Fibroblast of skin of scalp (primary cell): ENCODE measurements at regions not wholly inside any gene's neighbourhood (a gene's known extent, or its start where the extent isn't known, plus 50 kb on each side); places are given as distances from the start of the nearest gene placed in this dataset.
"Not testable (repeated sequence)": the region's sequence is repeated elsewhere in the genome, so short reads cannot be mapped to it uniquely, and the experiment has no call there.

ENCODE experiments used
- DNase-seq: peaks from one replicate; pipeline ENCODE4 v3.0.0-alpha.2; 2013

DNA sequence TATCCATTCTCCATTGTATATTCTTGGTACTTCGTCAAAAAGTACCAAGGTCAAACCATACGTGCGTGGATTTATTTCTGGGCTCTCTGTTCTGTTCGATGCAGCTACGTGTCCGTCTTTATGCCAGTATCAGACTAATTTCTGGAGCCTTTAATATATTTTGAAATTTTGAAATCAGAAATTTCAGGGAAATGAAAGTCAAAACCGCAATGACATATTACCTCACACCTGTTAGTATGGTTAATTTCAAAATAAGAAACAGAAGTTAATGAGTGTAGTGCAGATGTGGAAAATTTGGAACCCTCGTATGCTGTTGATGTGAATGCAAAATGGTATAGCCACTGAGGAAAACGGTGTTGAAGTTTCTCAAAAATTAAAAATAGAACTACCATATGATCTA is 156.1 kb upstream of the TRIB2 start:
- no peak for DNase-seq

GRCh38 chr2:12567411-12567810 is 149.3 kb upstream of the TRIB2 start:
- no peak for DNase-seq

- DNase-seq, result not testable (repeated sequence)
Measured at GRCh38 chr2:12569510-12569909, 147.2 kb upstream of the TRIB2 start.

DNA sequence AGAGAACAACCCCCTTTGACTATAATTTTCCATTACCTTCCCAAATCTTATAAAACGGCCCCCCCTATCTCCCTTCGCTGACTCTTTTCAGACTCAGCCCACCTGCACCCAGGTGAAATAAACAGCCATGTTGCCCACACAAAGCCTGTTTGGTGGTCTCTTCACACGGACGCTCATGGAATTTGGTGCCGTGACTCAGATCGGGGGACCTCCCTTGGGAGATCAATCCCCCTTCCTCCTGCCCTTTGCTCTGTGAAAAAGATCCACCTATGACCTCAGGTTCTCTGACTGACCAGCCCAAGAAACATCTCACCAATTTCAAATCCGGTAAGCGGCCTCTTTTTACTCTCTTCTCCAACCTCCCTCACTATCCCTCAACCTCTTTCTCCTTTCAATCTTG is 146.8 kb upstream of the TRIB2 start:
- not testable (repeated sequence) for DNase-seq

DNA sequence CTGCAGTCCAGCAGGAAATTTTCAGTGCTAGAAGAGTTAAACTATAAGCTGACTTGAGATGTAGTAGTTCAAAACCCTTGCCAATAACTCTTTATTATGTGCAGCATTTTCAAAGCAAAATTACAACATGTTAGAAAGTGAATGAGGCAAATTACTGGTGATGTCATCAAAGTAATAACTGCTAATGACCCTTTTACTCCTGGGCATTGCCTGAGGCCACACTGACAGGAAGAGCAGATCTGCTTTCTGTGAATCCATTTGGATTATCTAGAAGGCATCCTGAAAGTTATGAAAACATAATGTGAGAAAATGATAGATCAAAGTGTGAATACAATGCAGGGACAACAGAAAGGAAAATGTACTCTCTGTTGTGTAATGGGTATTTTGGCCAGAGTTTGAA is 139.6 kb upstream of the TRIB2 start:
- no peak for DNase-seq

DNA sequence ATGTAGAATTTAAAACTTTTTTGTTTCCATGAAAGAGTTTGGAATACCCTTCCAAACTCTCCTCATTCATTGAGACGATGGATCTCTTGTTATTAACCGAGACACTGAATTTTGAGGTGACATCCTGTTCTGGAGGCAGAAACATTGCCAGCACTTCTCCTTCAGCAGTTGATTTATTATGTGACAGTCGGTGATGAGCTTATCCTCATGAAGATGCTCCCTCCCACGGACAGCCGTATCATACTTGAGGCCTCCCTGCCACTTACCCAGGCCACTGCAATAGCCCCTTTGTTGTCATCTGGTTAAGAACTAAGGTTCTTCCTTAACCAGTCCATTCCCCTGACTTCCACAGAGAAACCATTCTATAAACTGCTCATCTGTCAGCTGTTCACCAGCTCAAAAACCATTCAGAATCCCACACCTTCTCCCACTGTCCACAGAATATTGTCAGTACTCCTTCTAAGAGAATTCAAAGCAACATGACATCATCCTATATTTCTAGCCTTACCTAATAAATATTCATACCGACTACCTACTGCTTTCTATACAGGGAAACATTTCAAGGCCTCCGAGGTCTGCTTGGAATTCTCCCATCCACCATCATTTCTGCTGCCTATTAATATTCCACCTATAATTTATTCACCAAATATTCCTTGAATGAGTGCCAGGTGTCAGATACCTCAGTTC is 139.0 kb upstream of the TRIB2 start:
- DNase-seq, result no peak

- DNase-seq, result no peak
Measured at GRCh38 chr2:12579018-12579417, 137.7 kb upstream of the TRIB2 start.

DNA sequence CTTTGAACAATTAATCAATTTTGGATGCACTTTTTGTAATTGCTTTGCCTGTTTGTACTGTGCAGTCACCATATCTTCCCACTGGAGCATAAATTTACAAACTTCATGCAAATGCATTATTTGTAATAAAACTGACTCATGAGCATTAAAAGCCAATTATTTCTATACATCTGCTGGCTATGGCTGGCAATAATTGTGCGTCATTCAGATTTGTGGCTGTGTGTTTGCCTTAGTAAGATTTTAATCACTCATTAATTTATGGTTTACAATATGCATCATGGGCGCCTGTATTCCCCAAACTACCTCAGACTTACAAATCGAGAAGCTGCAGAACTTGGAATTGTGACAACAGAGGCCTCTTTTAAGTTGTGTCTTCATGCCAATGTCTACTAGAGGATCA is 132.4 kb upstream of the TRIB2 start:
- no peak for DNase-seq

DNA sequence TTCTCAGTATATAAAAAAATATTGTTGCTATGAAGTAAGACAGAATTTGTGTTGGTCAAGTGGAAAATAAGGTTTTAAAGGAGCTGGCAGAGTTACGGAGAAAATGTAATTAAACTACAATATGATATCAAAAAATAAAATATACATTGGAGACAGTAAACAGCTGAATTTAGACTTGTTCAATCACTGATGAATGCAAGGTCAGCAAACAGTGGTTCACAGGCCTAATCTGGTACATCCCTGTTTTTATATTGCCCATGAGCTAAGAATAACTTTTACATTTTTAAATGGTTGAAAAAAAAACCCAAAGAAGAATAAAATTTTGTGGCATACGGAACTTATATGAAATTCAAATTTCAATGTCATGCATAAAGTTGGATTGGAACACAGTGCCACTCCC is 131.0 kb upstream of the TRIB2 start:
- no peak for DNase-seq

GRCh38 chr2:12587228-12587627 is 129.5 kb upstream of the TRIB2 start:
- DNase-seq, result no peak

- peak; percentile 94 for DNase-seq
Measured at GRCh38 chr2:12587729-12588522, 128.8 kb upstream of the TRIB2 start.

DNA sequence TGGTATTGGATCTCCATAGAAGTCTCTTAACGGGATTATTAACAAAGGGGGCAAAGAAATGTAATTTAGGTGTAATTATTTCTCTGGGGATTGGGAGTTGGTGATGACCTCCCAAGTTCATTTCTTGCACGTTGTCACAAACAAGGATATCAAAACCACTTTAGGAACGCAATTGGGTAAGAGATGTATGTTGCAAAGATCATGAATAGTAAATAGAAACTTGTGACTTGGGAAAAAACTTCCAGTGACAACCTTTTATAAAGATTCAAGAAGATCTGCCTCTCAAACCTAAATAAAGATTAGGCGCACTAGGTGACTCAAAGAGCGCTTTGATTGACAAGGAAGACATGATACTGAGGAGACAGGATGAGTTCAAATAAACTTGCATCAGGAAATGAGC is 127.8 kb upstream of the TRIB2 start:
- DNase-seq, result no peak

- DNase-seq, result no peak
Measured at GRCh38 chr2:12589802-12590320, 126.9 kb upstream of the TRIB2 start.

DNA sequence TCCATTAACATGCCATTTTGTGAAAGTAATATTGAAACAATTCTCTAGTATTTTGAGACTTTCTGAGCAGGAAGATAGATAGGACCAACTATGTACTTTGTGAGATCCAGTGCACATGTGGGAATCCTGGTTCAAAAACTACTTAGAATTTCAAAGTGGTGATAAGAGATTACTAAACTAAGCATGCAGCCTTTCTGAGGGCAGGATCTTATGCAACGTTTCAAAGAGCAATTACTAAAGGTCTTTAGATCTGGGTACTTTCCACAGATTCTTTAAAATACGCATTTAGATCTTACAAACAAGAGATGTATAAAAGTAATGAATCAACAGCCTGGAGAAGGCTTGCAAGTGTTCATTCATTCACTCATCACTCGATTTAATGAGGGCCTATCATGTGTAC is 124.4 kb upstream of the TRIB2 start:
- DNase-seq, result no peak

GRCh38 chr2:12594590-12594989 is 122.1 kb upstream of the TRIB2 start:
- DNase-seq, result no peak

DNA sequence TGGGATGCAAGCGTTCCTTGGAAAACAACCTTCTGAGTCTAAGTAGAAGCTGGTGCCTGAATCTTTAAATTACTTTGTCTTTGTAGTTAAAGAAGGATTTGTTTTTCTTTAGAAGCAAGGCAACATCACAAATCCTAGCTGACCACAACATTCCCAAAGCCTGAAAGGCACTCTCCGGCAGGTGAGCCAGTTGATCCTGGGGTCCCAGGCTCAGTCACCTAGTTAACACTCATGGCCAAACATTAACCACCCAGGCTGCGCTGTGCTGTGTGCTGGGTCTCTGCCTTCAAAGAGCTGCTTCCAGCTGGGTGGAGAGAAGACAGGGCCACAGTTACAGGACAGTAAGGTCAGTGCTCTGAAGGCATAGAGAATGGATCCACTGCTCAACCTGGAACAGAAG is 120.0 kb upstream of the TRIB2 start:
- no peak for DNase-seq

GRCh38 chr2:12597610-12598009 is 119.1 kb upstream of the TRIB2 start:
- no peak for DNase-seq

GRCh38 chr2:12602661-12603060 is 114.1 kb upstream of the TRIB2 start:
- peak; percentile 72 for DNase-seq

GRCh38 chr2:12603781-12604295 is 112.9 kb upstream of the TRIB2 start:
- DNase-seq, result no peak

DNA sequence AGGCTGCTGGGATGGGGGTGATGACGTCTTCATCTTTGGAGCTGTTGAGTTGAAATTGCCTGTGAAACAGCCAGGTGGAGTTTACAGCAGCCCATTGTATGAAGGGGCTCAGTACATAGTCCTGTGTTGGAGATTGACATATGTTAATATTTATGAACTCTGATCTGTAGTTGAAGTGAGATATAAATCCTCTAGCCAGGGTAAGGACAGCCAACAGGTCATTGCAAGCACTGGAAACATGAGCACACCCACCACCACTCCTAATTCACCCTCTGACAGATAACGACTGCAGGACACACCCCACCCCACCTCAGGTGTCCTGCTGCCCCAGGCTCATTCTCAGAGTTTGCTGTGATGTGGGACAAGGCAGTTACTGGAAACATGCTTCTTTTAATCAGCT is 112.4 kb upstream of the TRIB2 start:
- no peak for DNase-seq

- no peak for DNase-seq
Measured at GRCh38 chr2:12605366-12605765, 111.4 kb upstream of the TRIB2 start.

GRCh38 chr2:12605936-12606335 is 110.8 kb upstream of the TRIB2 start:
- DNase-seq, result no peak

GRCh38 chr2:12606472-12607000 is 110.2 kb upstream of the TRIB2 start:
- peak; percentile 73 for DNase-seq

DNA sequence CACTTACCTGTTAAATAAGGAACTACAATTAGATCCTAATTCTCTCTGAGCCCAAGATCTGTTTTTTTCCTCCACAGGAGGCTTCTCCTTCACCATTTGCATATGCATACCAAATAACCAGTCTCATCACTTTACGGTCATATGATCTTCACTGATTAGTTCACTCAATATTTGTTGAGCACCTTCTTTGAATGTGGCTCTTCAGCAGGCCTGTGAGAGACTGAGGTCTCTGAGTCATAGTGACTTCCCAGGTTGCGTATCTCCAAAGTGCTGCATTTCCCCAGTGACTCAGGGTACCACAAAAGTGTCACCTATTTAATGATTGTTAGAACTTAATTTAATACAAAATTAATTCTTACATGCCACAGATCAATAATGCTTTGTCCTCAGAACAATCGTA is 108.8 kb upstream of the TRIB2 start:
- no peak for DNase-seq
